Activated CD8-positive, alpha-beta T cell treated with anti-CD3 and anti-CD28 coated beads, Interleukin-2, amount 10 ng/mL, durations not matched to agents 7 days and 5 days (primary cell): ENCODE measurements at regions not wholly inside any gene's neighbourhood (a gene's known extent, or its start where the extent isn't known, plus 50 kb on each side); places are given as distances from the start of the nearest gene placed in this dataset.

Experiments
- ATAC-seq: fragments of 150-1000 bp; cut with Tn5 transposase; one replicate; pipeline ENCODE4 v1.10.0; 2021; ENCODE audit warnings: moderate library complexity
- CTCF ChIA-PET: fragments of 350-600 bp; sonication (Branson Sonifier 250); formaldehyde crosslinking; loops from one replicate; lab custom pipeline; 2021; ENCODE audit warnings: antibody characterized with exemption; lab: Charles Lee
- POLR2A ChIA-PET: fragments of 350-600 bp; sonication (Branson Sonifier 250); formaldehyde crosslinking; loops from one replicate; lab custom pipeline; 2021; ENCODE audit warnings: antibody characterized with exemption; lab: Charles Lee
- DNase-seq: peaks from one replicate; pipeline ENCODE4 v3.0.0-alpha.2; 2020
- H3K27ac Mint-ChIP-seq: one replicate; pipeline ENCODE4 v1.8.0; 2021; ENCODE audit warnings: mild to moderate bottlenecking, mixed read lengths
- H3K27me3 Mint-ChIP-seq: one replicate; pipeline ENCODE4 v1.8.0; 2021; ENCODE audit warnings: low read depth, mixed read lengths
- H3K36me3 Mint-ChIP-seq: one replicate; pipeline ENCODE4 v1.8.0; 2021; ENCODE audit warnings: low read depth, mixed read lengths
- H3K4me1 Mint-ChIP-seq: one replicate; pipeline ENCODE4 v1.8.0; 2021; ENCODE audit warnings: low read depth, mixed read lengths
- H3K4me3 Mint-ChIP-seq: one replicate; pipeline ENCODE4 v1.8.0; 2021; ENCODE audit warnings: mild to moderate bottlenecking, mixed read lengths
- H3K9me3 Mint-ChIP-seq: one replicate; pipeline ENCODE4 v1.8.0; 2022; ENCODE audit warnings: mixed read lengths; ENCODE audit not compliant: insufficient read depth

- ATAC-seq: no peak
- DNase-seq: no peak
- H3K36me3 Mint-ChIP-seq: no peaks in the 10 kb centered on the region
- H3K4me1 Mint-ChIP-seq: no peaks in the 10 kb centered on the region
- no peaks in the 10 kb centered on the region for H3K27me3 Mint-ChIP-seq
- CTCF ChIA-PET: no interaction called here
- no peak overlapping the region for H3K27ac Mint-ChIP-seq
- POLR2A ChIA-PET: no interaction called here
- no peak overlapping the region for H3K4me3 Mint-ChIP-seq
- peaks cover 10% of the 10 kb centered on the region for H3K9me3 Mint-ChIP-seq
Observed at GRCh38 chr20:11101696-11102095, 427.9 kb upstream of the JAG1 start.

- POLR2A ChIA-PET: no interaction called here
- Mint-ChIP-seq H3K4me1 (no peaks in the 10 kb centered on the region), H3K27ac (no peak overlapping the region), H3K36me3 (no peaks in the 10 kb centered on the region), H3K27me3 (no peaks in the 10 kb centered on the region), H3K9me3 (peaks cover 10% of the 10 kb centered on the region), H3K4me3 (no peak overlapping the region)
- CTCF ChIA-PET: no interaction called here
- ATAC-seq (no peak), DNase-seq (no peak)
Observed at GRCh38 chr20:11103866-11104265, 430.1 kb upstream of the JAG1 start.

GRCh38 chr20:11108102-11108810, 434.5 kb upstream of the JAG1 start:
- H3K36me3 Mint-ChIP-seq: no peaks in the 10 kb centered on the region
- ATAC-seq: no peak
- H3K27ac Mint-ChIP-seq: no peak overlapping the region
- POLR2A ChIA-PET: no interaction called here
- H3K4me1 Mint-ChIP-seq: no peaks in the 10 kb centered on the region
- CTCF ChIA-PET: no interaction called here
- no peaks in the 10 kb centered on the region for H3K27me3 Mint-ChIP-seq
- H3K4me3 Mint-ChIP-seq: no peak overlapping the region
- no peak for DNase-seq
- H3K9me3 Mint-ChIP-seq: no peaks in the 10 kb centered on the region

GRCh38 chr20:11110535-11110934, 436.7 kb upstream of the JAG1 start:
- Mint-ChIP-seq H3K27ac (no peak overlapping the region), H3K4me3 (no peak overlapping the region), H3K27me3 (no peaks in the 10 kb centered on the region), H3K36me3 (no peaks in the 10 kb centered on the region), H3K4me1 (no peaks in the 10 kb centered on the region), H3K9me3 (peaks cover 7% of the 10 kb centered on the region)
- ChIA-PET POLR2A (no interaction called here), CTCF (no interaction called here)
- ATAC-seq (no peak), DNase-seq (no peak)

- H3K27ac Mint-ChIP-seq: no peak overlapping the region
Observed at GRCh38 chr20:11111191-11111590, 437.4 kb upstream of the JAG1 start.

GRCh38 chr20:11112832-11113231, 439.0 kb upstream of the JAG1 start:
- H3K27ac Mint-ChIP-seq: no peak overlapping the region
- POLR2A ChIA-PET: no interaction called here
- no peaks in the 10 kb centered on the region for H3K27me3 Mint-ChIP-seq
- no peak overlapping the region for H3K4me3 Mint-ChIP-seq
- no peaks in the 10 kb centered on the region for H3K36me3 Mint-ChIP-seq
- CTCF ChIA-PET: no interaction called here
- no peaks in the 10 kb centered on the region for H3K4me1 Mint-ChIP-seq
- peaks cover 10% of the 10 kb centered on the region for H3K9me3 Mint-ChIP-seq
- DNase-seq (no peak), ATAC-seq (no peak)

More at GRCh38 chr20:11111191-11111590, 437.4 kb upstream of the JAG1 start:
- no peaks in the 10 kb centered on the region for H3K36me3 Mint-ChIP-seq
- no peaks in the 10 kb centered on the region for H3K27me3 Mint-ChIP-seq
- no peak overlapping the region for H3K4me3 Mint-ChIP-seq
- DNase-seq (no peak), ATAC-seq (no peak)
- ChIA-PET POLR2A (no interaction called here), CTCF (no interaction called here)
- H3K4me1 Mint-ChIP-seq: no peaks in the 10 kb centered on the region
- peaks cover 10% of the 10 kb centered on the region for H3K9me3 Mint-ChIP-seq

GRCh38 chr20:11114382-11114781, 440.6 kb upstream of the JAG1 start:
- DNase-seq (no peak), ATAC-seq (no peak)
- no peaks in the 10 kb centered on the region for H3K4me1 Mint-ChIP-seq
- no peaks in the 10 kb centered on the region for H3K36me3 Mint-ChIP-seq
- ChIA-PET CTCF (no interaction called here), POLR2A (no interaction called here)
- H3K9me3 Mint-ChIP-seq: peaks cover 10% of the 10 kb centered on the region
- no peak overlapping the region for H3K27ac Mint-ChIP-seq
- no peaks in the 10 kb centered on the region for H3K27me3 Mint-ChIP-seq
- no peak overlapping the region for H3K4me3 Mint-ChIP-seq

GRCh38 chr20:11117808-11118528, 444.2 kb upstream of the JAG1 start:
- peaks cover 10% of the 10 kb centered on the region for H3K9me3 Mint-ChIP-seq
- POLR2A ChIA-PET: no interaction called here
- DNase-seq: no peak
- H3K4me3 Mint-ChIP-seq: no peak overlapping the region
- no peaks in the 10 kb centered on the region for H3K4me1 Mint-ChIP-seq
- CTCF ChIA-PET: no interaction called here
- H3K36me3 Mint-ChIP-seq: no peaks in the 10 kb centered on the region
- H3K27me3 Mint-ChIP-seq: no peaks in the 10 kb centered on the region
- no peak for ATAC-seq
- H3K27ac Mint-ChIP-seq: no peak overlapping the region

GRCh38 chr20:11118802-11119380, 445.1 kb upstream of the JAG1 start:
- CTCF ChIA-PET: no interaction called here
- Mint-ChIP-seq H3K27me3 (no peaks in the 10 kb centered on the region), H3K9me3 (peaks cover 10% of the 10 kb centered on the region), H3K36me3 (no peaks in the 10 kb centered on the region), H3K27ac (no peak overlapping the region), H3K4me3 (no peak overlapping the region), H3K4me1 (no peaks in the 10 kb centered on the region)
- DNase-seq (no peak), ATAC-seq (no peak)
- POLR2A ChIA-PET: no interaction called here

- Mint-ChIP-seq H3K4me1 (no peaks in the 10 kb centered on the region), H3K9me3 (peaks cover 6% of the 10 kb centered on the region), H3K4me3 (no peak overlapping the region), H3K36me3 (no peaks in the 10 kb centered on the region), H3K27me3 (no peaks in the 10 kb centered on the region), H3K27ac (no peak overlapping the region)
- ChIA-PET CTCF (no interaction called here), POLR2A (no interaction called here)
- no peak for DNase-seq
- ATAC-seq: no peak
Observed at GRCh38 chr20:11119573-11119972, 445.8 kb upstream of the JAG1 start.

- Mint-ChIP-seq H3K36me3 (no peaks in the 10 kb centered on the region), H3K9me3 (peaks cover 4% of the 10 kb centered on the region), H3K4me1 (no peaks in the 10 kb centered on the region), H3K27ac (no peak overlapping the region), H3K4me3 (no peak overlapping the region), H3K27me3 (no peaks in the 10 kb centered on the region)
- ChIA-PET CTCF (no interaction called here), POLR2A (no interaction called here)
- DNase-seq: no peak
- no peak for ATAC-seq
Observed at GRCh38 chr20:11120431-11120830, 446.6 kb upstream of the JAG1 start.

GRCh38 chr20:11124849-11125505, 451.2 kb upstream of the JAG1 start:
- H3K4me3 Mint-ChIP-seq: no peak overlapping the region
- no peaks in the 10 kb centered on the region for H3K9me3 Mint-ChIP-seq
- ChIA-PET CTCF (no interaction called here), POLR2A (no interaction called here)
- no peak overlapping the region for H3K27ac Mint-ChIP-seq
- H3K27me3 Mint-ChIP-seq: no peaks in the 10 kb centered on the region
- no peaks in the 10 kb centered on the region for H3K4me1 Mint-ChIP-seq
- H3K36me3 Mint-ChIP-seq: no peaks in the 10 kb centered on the region
- DNase-seq (no peak), ATAC-seq (no peak)
